ENCODE measurements at regions not wholly inside any gene's neighbourhood (a gene's known extent, or its start where the extent isn't known, plus 50 kb on each side); places are given as distances from the start of the nearest gene placed in this dataset.

DNA sequence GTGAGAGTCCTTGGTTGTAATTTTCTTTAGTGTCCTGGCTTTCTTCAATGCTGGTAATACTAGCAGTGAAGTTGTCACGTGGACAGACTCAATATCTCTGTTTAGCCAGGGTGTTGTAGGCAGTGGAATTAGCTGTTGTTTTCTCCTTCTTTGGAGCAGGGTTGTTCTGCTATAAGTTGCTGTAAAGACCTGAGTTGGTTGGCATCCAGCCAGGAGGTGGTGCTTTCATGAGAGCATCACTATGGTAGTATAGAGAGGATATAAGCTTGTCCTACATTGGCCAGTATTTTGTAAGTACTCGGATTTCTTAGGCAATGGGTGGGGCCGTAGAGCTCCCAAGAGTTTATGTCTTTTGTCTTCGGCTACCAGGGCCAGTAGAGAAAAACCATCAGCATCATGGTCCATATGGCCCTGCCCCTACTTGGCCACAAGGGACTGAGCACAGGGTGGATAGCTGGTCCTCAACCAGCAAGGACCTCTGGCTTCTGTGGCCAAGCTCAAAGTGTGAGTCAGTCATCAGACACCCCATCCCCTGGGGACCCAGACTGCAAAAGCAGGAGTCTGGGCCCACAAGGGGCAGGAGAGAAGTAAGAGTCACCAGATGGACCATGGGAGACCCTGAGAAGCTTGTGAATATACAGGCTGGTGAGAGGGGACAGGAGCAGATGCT lies 127.9 kb upstream of the NXT1 start:
- Histone ChIP-seq H3K4me3 (ENCODE audit: low read length) (no peak overlapping the region), H2AFZ (ENCODE audit: low read depth, low read length) (no peak overlapping the region), H3K4me2 (ENCODE audit: low read length) (no peak overlapping the region), H3K9ac (ENCODE audit: low read length) (no peak overlapping the region), H4K20me1 (ENCODE audit: insufficient read depth, low read length) (no peaks in the 10 kb centered on the region), H3K79me2 (ENCODE audit: low read length) (no peaks in the 10 kb centered on the region), H3K36me3 (replicated peaks; ENCODE audit: low read depth, low read length) (no peaks in the 10 kb centered on the region), H3K9me3 (ENCODE audit: insufficient read depth, low read length) (no peaks in the 10 kb centered on the region), H3K27me3 (ENCODE audit: low read depth, low read length) (peaks cover 16% of the 10 kb centered on the region), H3K4me1 (ENCODE audit: low read length) (no peaks in the 10 kb centered on the region), H3K27ac (ENCODE audit: low read length) (no peak overlapping the region)
- TF ChIP-seq EZH2phosphoT487 (IDR thresholded peaks at IDR 0.05; ENCODE audit: low read depth), result no peak
- TF ChIP-seq, protein P1, sequence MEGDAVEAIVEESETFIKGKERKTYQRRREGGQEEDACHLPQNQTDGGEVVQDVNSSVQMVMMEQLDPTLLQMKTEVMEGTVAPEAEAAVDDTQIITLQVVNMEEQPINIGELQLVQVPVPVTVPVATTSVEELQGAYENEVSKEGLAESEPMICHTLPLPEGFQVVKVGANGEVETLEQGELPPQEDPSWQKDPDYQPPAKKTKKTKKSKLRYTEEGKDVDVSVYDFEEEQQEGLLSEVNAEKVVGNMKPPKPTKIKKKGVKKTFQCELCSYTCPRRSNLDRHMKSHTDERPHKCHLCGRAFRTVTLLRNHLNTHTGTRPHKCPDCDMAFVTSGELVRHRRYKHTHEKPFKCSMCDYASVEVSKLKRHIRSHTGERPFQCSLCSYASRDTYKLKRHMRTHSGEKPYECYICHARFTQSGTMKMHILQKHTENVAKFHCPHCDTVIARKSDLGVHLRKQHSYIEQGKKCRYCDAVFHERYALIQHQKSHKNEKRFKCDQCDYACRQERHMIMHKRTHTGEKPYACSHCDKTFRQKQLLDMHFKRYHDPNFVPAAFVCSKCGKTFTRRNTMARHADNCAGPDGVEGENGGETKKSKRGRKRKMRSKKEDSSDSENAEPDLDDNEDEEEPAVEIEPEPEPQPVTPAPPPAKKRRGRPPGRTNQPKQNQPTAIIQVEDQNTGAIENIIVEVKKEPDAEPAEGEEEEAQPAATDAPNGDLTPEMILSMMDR (IDR thresholded peaks at IDR 0.05; ENCODE audit: low read depth, low read length), result no peak

DNA sequence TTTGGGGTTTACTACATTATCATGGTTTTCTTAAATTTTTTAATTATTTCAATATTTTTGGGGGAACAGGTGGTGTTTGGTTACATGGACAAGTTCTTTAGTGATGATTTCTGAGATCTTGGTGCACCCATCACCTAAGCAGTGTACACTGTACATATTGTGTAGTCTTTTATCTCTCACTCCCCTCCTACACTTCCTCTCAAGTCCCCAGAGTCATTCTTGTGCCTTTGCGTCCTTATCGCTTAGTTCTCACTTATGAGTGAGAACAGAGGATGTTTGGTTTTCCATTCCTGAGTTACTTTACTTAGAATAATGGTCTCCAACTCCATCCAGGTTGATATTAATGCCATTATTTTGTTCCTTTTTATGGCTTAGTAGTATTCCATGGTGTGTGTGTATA lies 130.9 kb upstream of the CD93 start:
- no peaks in the 10 kb centered on the region for H3K4me1 ChIP-seq (ENCODE audit: low read length)
- H3K36me3 ChIP-seq (replicated peaks; ENCODE audit: low read depth, low read length), result no peaks in the 10 kb centered on the region
- no peak overlapping the region for H2AFZ ChIP-seq (ENCODE audit: low read depth, low read length)
- no peaks in the 10 kb centered on the region for H3K79me2 ChIP-seq (ENCODE audit: low read length)
- H3K4me3 ChIP-seq (ENCODE audit: low read length), result no peak overlapping the region
- H3K4me2 ChIP-seq (ENCODE audit: low read length), result no peak overlapping the region
- H4K20me1 ChIP-seq (ENCODE audit: insufficient read depth, low read length), result no peaks in the 10 kb centered on the region
- no peak for TF ChIP-seq EZH2phosphoT487 (IDR thresholded peaks at IDR 0.05; ENCODE audit: low read depth)
- TF ChIP-seq, protein P1 (IDR thresholded peaks at IDR 0.05; ENCODE audit: low read depth, low read length), result no peak
- H3K27ac ChIP-seq (ENCODE audit: low read length), result no peak overlapping the region
- no peak overlapping the region for H3K9ac ChIP-seq (ENCODE audit: low read length)
- H3K9me3 ChIP-seq (ENCODE audit: insufficient read depth, low read length), result no peaks in the 10 kb centered on the region
- peaks cover 16% of the 10 kb centered on the region for H3K27me3 ChIP-seq (ENCODE audit: low read depth, low read length)

DNA sequence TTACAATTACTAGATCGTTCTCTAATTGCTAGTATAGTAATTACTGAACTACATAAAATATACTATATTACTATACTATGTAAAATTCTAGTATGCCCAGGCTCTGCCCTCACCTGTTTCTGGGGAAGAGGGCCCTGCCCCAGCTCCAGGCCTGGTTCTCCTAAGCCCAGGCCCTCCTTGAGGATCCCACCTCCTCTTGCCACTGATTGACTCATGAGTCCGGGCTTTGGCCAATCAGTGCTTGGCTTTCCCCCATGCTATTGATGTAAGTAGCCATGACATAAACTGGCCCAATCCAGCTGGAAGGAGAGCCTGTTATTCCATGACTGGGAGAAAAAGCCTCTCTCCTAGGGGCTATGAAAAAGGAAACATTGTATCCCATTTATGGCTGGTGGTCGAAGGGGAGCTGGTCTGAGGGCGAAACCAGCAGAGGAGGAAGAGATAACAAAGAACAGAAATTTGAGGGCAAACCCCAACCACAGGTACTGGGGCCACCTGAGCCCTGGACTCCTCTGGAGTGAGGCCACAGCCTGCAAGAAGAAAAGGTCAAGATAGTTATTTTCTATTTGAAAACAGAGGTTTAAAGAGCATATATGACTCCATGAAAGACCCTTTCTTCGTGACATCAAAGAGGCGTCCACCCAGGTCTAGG lies 129.3 kb upstream of the CD93 start:
- no peak overlapping the region for H3K4me2 ChIP-seq (ENCODE audit: low read length)
- no peaks in the 10 kb centered on the region for H3K9me3 ChIP-seq (ENCODE audit: insufficient read depth, low read length)
- H3K9ac ChIP-seq (ENCODE audit: low read length), result no peak overlapping the region
- H3K27ac ChIP-seq (ENCODE audit: low read length), result no peak overlapping the region
- H2AFZ ChIP-seq (ENCODE audit: low read depth, low read length), result no peak overlapping the region
- H3K27me3 ChIP-seq (ENCODE audit: low read depth, low read length), result peaks cover 30% of the 10 kb centered on the region
- TF ChIP-seq, protein P1 (IDR thresholded peaks at IDR 0.05; ENCODE audit: low read depth, low read length), result no peak
- TF ChIP-seq EZH2phosphoT487 (IDR thresholded peaks at IDR 0.05; ENCODE audit: low read depth), result no peak
- H3K79me2 ChIP-seq (ENCODE audit: low read length), result no peaks in the 10 kb centered on the region
- no peak overlapping the region for H3K4me3 ChIP-seq (ENCODE audit: low read length)
- H3K4me1 ChIP-seq (ENCODE audit: low read length), result no peaks in the 10 kb centered on the region
- H3K36me3 ChIP-seq (replicated peaks; ENCODE audit: low read depth, low read length), result no peaks in the 10 kb centered on the region
- no peaks in the 10 kb centered on the region for H4K20me1 ChIP-seq (ENCODE audit: insufficient read depth, low read length)

DNA sequence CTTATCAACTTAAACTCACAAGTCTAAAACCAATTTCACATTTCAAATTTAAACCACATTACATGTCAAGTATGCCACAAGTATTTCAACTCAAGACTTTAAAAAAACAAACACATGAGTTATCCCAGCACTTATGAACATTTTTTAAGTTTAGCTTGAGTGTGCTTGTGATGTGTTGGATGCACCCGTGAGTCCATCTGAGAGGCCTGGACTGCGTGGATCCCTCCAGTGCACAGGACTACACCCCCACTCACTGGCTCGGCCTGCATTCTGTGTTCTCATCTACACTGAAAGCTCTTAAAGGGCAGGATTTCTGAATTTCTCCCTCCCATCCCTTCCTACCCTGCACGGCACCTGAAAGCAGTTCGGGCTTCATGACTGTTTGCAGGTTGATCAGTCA lies 128.8 kb upstream of the CD93 start:
- no peaks in the 10 kb centered on the region for H3K79me2 ChIP-seq (ENCODE audit: low read length)
- H3K36me3 ChIP-seq (replicated peaks; ENCODE audit: low read depth, low read length), result no peaks in the 10 kb centered on the region
- H3K4me3 ChIP-seq (ENCODE audit: low read length), result no peak overlapping the region
- H3K9me3 ChIP-seq (ENCODE audit: insufficient read depth, low read length), result no peaks in the 10 kb centered on the region
- TF ChIP-seq, protein P1 (IDR thresholded peaks at IDR 0.05; ENCODE audit: low read depth, low read length), result no peak
- TF ChIP-seq EZH2phosphoT487 (IDR thresholded peaks at IDR 0.05; ENCODE audit: low read depth), result no peak
- H4K20me1 ChIP-seq (ENCODE audit: insufficient read depth, low read length), result no peaks in the 10 kb centered on the region
- H3K4me1 ChIP-seq (ENCODE audit: low read length), result no peaks in the 10 kb centered on the region
- no peak overlapping the region for H2AFZ ChIP-seq (ENCODE audit: low read depth, low read length)
- no peak overlapping the region for H3K27ac ChIP-seq (ENCODE audit: low read length)
- peaks cover 36% of the 10 kb centered on the region for H3K27me3 ChIP-seq (ENCODE audit: low read depth, low read length)
- H3K9ac ChIP-seq (ENCODE audit: low read length), result no peak overlapping the region
- H3K4me2 ChIP-seq (ENCODE audit: low read length), result no peak overlapping the region
